Large intestine (tissue), 3 donors: ENCODE measurements at regions not wholly inside any gene's neighbourhood (a gene's known extent, or its start where the extent isn't known, plus 50 kb on each side); places are given as distances from the start of the nearest gene placed in this dataset.

Source experiments
- DNase-seq, 2 donors: peaks; one replicate each; pipeline versions ENCODE4 v3.0.0 to v3.0.0-alpha.2; 2013
- H3K27ac ChIP-seq: one replicate; pipeline ENCODE4 v1.5.1; 2013; ENCODE audit warnings: low read length
- H3K27me3 ChIP-seq: 2 replicates; pipeline ENCODE4 v1.6.1; 2013; ENCODE audit warnings: low read length; ENCODE audit not compliant: control insufficient read depth, insufficient read depth
- H3K36me3 ChIP-seq: 2 replicates; pipeline ENCODE4 v1.6.1; 2013; ENCODE audit warnings: low read length; ENCODE audit not compliant: control insufficient read depth, insufficient read depth
- H3K4me1 ChIP-seq: one replicate; pipeline ENCODE4 v1.6.1; 2013; ENCODE audit warnings: low read length; ENCODE audit not compliant: control insufficient read depth, insufficient read depth
- H3K4me3 ChIP-seq: one replicate; pipeline ENCODE4 v1.5.1; 2013; ENCODE audit warnings: low read length
- H3K9me3 ChIP-seq: one replicate; pipeline ENCODE4 v1.6.1; 2013; ENCODE audit warnings: mild to moderate bottlenecking, low read depth, low read length, moderate library complexity; ENCODE audit not compliant: control insufficient read depth
- WGBS: methylation state at CpG from one replicate; pipeline ENCODE4 v1.1.5; 2013; ENCODE audit warnings: low lambda C conversion rate; ENCODE audit not compliant: insufficient coverage; 5-methylcytosine and 5-hydroxymethylcytosine counted together

DNA sequence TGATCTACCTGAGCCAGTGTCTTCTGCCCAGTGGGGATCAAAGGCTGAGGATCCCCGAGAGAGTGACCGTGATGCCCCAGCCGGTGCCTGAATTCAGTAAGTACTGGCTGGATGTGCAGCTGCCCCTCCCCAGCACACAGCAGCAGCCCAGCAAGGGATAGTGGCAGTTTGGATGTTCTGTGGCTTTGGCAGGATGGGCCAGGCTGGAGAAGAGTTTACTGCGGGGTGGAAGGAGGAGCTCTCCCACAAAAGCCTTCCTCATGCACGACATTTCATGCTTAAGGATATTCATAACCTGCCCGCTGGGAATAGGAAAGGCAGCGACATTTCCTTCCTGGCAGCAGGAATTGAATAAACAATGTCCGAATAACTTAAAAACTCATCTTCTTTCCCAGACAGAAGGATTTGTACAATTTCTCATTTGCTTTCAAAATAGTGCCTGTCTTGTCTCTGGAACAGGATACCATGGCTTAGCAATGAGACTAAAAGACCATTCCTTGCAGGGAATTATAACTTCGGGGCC lies 135.6 kb upstream of the PRMT8 start:
- H3K27me3 ChIP-seq, result peaks cover 14% of the 10 kb centered on the region
- no peaks in the 10 kb centered on the region for H3K4me1 ChIP-seq
- no peaks in the 10 kb centered on the region for H3K9me3 ChIP-seq
- no peak overlapping the region for H3K27ac ChIP-seq
- H3K4me3 ChIP-seq, result no peak overlapping the region
- WGBS, result 83% methylated on average over 1 of the region's 9 CpGs
- H3K36me3 ChIP-seq, result no peaks in the 10 kb centered on the region
- DNase-seq, result no peak

DNA sequence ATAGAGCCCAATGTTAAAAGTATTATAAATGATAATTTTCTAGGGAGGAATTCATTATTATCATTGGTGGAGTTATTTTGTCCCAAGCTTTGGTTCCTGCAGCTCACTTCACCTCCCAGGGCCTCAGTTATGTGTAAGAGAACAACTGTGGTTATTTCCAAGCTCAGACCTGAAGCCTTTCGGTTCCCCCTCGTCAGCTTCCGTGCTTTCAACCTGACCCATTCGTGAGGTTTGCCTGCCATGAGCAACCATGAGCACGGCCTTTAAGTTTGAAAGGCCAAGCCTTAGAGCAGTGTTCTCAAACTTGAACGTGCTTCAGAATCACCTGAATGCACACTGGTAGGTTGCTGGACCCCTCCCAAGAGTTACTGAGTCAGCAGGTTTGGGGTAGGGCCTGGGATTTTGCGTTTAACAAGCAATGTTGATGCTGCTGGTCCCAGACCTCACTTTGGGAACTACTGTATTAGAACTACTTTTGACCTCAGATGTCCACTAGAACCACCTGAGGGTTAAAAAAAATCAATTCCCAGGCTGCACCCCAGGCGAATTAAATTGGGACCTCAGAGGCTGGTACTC lies 133.0 kb upstream of the PRMT8 start:
- H3K27me3 ChIP-seq, result peaks cover 8% of the 10 kb centered on the region

DNA sequence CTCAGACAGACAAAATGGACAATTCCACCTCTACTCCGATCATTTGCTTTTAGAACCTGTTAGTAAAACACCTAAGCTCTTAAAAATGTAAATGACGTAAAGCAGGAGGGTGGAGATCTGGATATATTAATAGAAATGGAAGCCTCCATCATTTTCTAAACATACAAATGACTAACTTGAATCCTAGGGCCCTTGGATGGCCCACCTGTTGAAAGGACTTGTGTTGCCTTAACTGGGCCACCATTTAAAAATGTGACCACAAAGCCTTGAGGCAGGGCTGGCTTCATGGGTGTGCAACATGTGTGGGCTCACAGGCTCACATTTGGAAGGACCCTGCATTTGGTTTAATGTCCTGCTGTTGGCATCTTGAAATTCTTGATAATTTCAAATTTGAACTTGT lies 131.5 kb upstream of the PRMT8 start:
- no peaks in the 10 kb centered on the region for H3K9me3 ChIP-seq
- no peak overlapping the region for H3K27ac ChIP-seq
- WGBS, result no CpG with 5 or more reads among the region's 2 CpGs
- H3K36me3 ChIP-seq, result no peaks in the 10 kb centered on the region
- peaks cover 19% of the 10 kb centered on the region for H3K27me3 ChIP-seq
- H3K4me3 ChIP-seq, result no peak overlapping the region
- DNase-seq, result no peak
- H3K4me1 ChIP-seq, result no peaks in the 10 kb centered on the region

More for the DNA sequence above, 133.0 kb upstream of the PRMT8 start:
- H3K4me3 ChIP-seq, result no peak overlapping the region
- no peaks in the 10 kb centered on the region for H3K4me1 ChIP-seq
- H3K9me3 ChIP-seq, result no peaks in the 10 kb centered on the region
- H3K27ac ChIP-seq, result no peak overlapping the region
- no peaks in the 10 kb centered on the region for H3K36me3 ChIP-seq
- DNase-seq, result no peak
- WGBS, result no CpG with 5 or more reads among the region's 8 CpGs

- Histone ChIP-seq H3K4me1 (no peaks in the 10 kb centered on the region), H3K27me3 (peaks cover 33% of the 10 kb centered on the region), H3K9me3 (no peaks in the 10 kb centered on the region), H3K27ac (no peak overlapping the region), H3K36me3 (no peaks in the 10 kb centered on the region), H3K4me3 (no peak overlapping the region)
- no peak for DNase-seq
- WGBS, result no CpG with 5 or more reads among the region's 6 CpGs
These were observed 129.9 kb upstream of the PRMT8 start for GRCh38 chr12:3361146-3361545.

GRCh38 chr12:3362737-3363136 lies 128.3 kb upstream of the PRMT8 start:
- H3K9me3 ChIP-seq, result no peaks in the 10 kb centered on the region
- no peak for DNase-seq
- H3K4me3 ChIP-seq, result no peak overlapping the region
- H3K36me3 ChIP-seq, result no peaks in the 10 kb centered on the region
- no peaks in the 10 kb centered on the region for H3K4me1 ChIP-seq
- H3K27ac ChIP-seq, result no peak overlapping the region
- H3K27me3 ChIP-seq, result peaks cover 45% of the 10 kb centered on the region
- WGBS, result no CpG with 5 or more reads among the region's 6 CpGs

DNA sequence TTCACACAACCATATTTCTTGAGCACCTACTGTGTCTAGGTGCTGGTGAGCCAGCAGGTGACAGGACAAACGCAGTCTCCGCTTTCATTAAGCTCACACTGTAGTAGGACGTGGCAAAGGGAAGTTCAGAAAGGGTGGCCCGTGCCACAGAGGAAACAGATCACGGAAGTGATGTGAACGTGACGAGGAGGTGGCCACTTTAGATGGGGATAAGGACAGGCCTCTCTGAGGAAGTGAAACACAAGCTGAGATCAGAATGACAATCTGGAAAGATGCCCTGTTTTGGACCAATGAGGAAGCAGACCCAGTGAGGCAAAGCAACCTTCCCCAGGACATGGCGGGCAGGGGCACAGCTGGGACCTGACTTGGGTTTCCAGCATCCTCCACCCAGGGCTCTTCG lies 127.4 kb upstream of the PRMT8 start:
- no peak overlapping the region for H3K27ac ChIP-seq
- no peak for DNase-seq
- H3K27me3 ChIP-seq, result peaks cover 48% of the 10 kb centered on the region
- H3K4me3 ChIP-seq, result no peak overlapping the region
- H3K4me1 ChIP-seq, result no peaks in the 10 kb centered on the region
- no peaks in the 10 kb centered on the region for H3K36me3 ChIP-seq
- H3K9me3 ChIP-seq, result no peaks in the 10 kb centered on the region
- whole genome bisulfite sequencing, result no CpG with 5 or more reads among the region's 9 CpGs

- Histone ChIP-seq H3K36me3 (no peaks in the 10 kb centered on the region), H3K27me3 (peaks cover 51% of the 10 kb centered on the region), H3K9me3 (no peaks in the 10 kb centered on the region), H3K4me1 (no peaks in the 10 kb centered on the region), H3K27ac (no peak overlapping the region), H3K4me3 (no peak overlapping the region)
- no peak for DNase-seq
- WGBS, result no CpG with 5 or more reads among the region's 5 CpGs
These were observed 126.8 kb upstream of the PRMT8 start for GRCh38 chr12:3364226-3364625.

GRCh38 chr12:3364661-3365462 lies 126.1 kb upstream of the PRMT8 start:
- Histone ChIP-seq H3K4me1 (no peaks in the 10 kb centered on the region), H3K4me3 (no peak overlapping the region), H3K36me3 (no peaks in the 10 kb centered on the region), H3K9me3 (no peaks in the 10 kb centered on the region), H3K27ac (no peak overlapping the region), H3K27me3 (peaks cover 55% of the 10 kb centered on the region)
- no CpG with 5 or more reads among the region's 13 CpGs for WGBS
- DNase-seq, result no peak

- no CpG with 5 or more reads among the region's 87 CpGs for WGBS
- H3K4me1 ChIP-seq, result no peaks in the 10 kb centered on the region
- no peak overlapping the region for H3K27ac ChIP-seq
- H3K36me3 ChIP-seq, result no peaks in the 10 kb centered on the region
- no peak overlapping the region for H3K4me3 ChIP-seq
- H3K27me3 ChIP-seq, result peaks cover 58% of the 10 kb centered on the region
- DNase-seq, result peak in 1 of 2 donors; percentile 10
- no peaks in the 10 kb centered on the region for H3K9me3 ChIP-seq
These were observed 125.3 kb upstream of the PRMT8 start for GRCh38 chr12:3365463-3366411.

DNA sequence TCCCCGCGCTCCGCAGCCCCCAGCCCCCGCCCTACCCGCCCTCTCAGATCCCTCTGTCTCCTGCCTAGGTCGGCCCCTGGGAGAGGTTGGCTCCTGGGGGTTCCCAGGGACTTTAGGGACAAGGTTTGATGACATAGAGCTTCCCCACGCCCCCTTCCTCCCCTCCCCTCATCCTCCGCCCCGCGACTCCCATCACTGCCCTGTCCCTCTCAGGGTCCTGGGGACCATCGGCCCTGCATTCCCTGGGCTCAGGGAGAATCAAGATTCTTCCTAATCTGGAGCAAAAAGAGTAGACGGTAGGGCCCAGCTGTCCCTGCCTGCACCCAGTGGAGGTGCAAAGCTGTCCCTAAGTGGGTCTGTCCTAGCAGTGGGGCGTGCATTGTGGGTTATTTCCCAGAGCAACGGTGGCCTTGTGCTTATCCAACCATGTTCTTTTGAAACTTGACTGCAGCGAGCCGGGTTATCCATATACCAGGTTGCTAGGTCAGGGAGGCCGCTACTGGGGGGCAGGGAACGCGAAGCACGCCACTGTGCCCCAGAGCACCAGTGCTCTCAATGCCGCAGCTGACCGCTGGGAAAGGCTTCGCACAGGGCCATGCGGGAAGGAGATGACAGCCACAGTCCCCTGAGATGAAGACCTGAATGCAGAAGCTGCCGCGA lies 124.4 kb upstream of the PRMT8 start:
- DNase-seq, result no peak
- H3K27ac ChIP-seq, result no peak overlapping the region
- H3K4me1 ChIP-seq, result no peaks in the 10 kb centered on the region
- H3K36me3 ChIP-seq, result no peaks in the 10 kb centered on the region
- H3K9me3 ChIP-seq, result no peaks in the 10 kb centered on the region
- H3K4me3 ChIP-seq, result no peak overlapping the region
- WGBS, result no CpG with 5 or more reads among the region's 26 CpGs
- H3K27me3 ChIP-seq, result peaks cover 58% of the 10 kb centered on the region
